HG02610 (cell line): ENCODE measurements at regions not wholly inside any gene's neighbourhood (a gene's known extent, or its start where the extent isn't known, plus 50 kb on each side); places are given as distances from the start of the nearest gene placed in this dataset.

Source experiments
- ATAC-seq: cut with Tn5 transposase; IDR thresholded peaks from one replicate; pipeline ENCODE4 v1.9.1; 2021; ENCODE audit warnings: mild to moderate bottlenecking, moderate library complexity; ENCODE audit not compliant: unreplicated experiment

DNA sequence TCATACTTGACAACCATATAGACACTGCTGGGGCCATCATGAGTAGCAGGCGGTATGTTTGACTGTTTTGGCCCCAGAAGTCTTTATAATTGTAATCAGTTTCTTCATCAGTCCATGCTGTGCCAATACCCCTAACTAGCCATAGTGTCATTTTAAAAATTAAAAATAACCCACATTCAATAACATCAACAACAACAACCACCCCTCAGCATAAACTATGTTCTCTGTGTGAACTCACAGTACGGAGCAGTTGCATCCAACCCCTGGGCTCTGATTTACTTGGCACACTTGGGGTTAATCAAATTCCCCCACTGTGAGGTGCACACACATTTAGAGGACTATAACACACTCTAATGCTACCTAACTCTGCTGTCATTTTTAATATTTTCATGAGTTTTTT, 553.7 kb downstream of the USP25 start:
- ATAC-seq = no peak

DNA sequence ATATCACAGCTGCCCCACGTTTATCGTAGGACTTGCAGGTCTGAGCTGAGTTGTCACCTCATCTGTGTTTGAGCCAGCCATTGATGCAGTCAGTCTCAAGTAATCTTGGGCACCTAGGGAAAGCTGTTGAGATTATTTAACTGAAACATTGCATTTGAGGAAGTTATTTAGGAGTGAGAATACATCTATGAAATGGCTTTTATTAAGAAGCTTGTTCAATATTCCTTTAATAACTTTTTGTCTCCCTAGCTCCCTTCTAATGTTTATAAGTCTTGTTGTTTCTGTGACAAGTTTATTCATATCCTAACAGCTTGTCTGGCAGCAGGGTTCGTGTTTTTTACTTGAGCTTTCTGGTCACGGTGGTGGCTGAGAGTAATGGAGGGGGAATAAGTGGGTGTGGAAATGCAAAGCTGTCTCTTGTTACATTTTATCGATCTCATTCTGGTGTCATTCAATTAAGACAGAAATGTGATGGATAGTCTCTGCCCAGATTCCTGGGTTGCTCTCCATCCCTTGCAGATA, 555.9 kb downstream of the USP25 start:
- ATAC-seq = no peak

DNA sequence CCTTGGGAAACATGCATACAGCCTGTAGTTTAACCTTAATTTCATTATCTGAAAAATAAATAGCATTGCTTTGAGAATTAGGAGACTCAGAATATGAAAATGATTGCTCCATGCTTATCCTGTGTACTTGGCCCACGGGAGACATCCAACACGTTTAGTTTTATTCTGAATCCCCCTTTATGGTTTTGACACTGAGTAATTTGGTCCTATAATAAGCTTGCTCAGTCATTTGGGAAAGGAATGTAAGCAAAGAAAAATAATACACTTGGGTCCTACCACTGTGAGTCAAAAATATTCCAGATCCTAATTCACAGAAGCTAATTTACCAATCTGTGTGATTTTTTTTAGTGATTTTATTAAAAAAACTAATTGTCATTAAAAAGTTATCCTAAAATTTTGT, 557.3 kb downstream of the USP25 start:
- no peak for ATAC-seq

DNA sequence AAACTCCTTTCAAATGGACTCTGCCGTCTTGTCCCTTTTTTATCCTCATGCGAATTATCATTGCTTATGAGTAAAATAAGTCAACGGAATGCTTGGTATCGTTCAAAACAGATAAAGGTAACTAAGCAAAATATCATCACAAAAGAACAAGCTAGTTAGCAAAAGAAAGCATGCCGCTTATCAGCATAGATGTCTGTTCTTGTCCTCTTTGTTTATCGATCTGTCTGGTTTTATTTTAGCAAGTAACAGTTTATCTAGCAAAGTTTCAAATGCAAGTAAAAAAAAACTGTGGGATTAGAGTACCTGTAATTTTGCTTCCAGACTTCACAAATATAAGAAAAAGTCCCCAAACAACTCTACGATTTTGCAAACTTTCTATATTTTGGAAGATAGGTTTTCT, 561.5 kb downstream of the USP25 start:
- ATAC-seq = no peak

DNA sequence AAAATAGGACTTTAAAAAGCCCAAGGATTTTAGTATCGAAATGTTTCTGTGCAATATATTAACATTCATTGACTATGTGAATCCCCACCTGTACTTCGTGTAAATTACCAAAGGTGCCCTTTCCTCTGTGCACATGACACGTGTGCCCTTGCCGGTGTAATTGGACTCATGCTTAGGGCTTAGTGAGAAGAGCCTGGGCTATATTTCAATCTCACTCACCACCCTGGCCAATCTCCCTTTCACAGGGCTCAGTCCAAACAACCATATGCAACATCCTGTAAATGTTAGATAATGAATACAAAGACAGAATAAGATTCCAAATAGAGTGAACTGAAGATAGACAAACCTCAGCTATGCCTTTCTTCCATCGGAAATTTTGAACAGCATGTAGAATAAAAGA, 564.3 kb downstream of the USP25 start:
- ATAC-seq = no peak

DNA sequence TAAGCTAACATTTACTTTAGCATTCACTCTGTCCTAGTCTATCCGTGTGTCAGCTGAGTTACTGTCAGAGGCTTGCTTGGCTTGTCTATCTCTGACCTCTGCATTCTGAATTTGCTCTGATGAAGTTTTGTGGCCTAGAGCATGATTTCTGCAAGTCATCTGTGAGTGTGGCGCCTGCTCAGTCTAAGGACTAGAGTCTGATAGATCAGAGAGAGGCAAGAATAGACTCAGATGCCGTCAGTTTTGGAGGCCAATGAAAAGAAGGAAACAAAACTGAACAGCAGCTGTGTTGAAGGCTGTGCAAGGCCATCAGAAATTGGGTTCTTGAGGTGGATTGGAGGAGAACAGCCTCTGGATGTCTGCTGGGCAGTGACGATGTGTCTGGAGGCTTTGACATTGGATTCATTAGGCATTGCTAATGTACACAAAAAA, 573.1 kb downstream of the USP25 start:
- no peak for ATAC-seq

DNA sequence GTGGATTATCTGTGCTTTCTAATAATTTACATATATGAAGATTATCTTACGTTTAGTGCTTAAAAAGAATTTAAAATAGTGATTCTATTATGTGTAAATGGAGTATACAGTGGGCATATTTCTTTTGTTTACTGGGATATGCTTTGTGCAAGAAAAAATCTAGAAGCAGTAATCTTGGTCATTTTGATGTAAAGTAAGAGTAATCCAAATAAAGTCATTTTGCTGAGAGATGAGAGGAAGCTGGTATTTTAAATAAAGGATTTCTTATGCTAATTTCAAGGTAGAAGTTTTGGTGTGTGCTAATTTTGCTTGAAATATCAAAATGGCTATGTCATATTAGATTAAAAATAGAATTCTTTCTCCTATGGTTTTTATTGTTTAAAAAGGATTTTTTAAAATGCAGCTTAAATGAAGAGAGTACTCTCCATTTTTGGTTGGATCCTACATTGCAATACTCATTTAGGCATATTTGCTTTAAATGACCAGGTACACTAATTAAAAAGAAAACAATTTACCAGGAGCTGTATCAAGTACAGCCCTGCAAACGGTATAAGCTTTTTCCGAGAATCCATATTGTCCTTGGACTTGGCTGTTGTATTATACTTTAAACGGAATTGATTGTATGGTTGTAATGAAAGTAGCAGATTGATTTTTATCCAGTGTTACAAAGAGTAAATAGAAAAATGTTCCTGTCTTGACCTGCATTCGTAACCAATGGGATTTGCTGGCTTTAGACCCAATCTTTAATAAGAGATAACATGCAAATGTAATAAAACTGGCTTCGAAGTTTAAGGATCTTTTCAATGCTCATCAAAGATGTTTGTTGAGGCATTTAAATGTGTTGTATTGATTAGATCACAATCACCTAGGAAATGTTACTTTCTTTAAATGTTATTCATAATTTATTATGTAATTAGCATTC, 574.7 kb downstream of the USP25 start:
- no peak for ATAC-seq

DNA sequence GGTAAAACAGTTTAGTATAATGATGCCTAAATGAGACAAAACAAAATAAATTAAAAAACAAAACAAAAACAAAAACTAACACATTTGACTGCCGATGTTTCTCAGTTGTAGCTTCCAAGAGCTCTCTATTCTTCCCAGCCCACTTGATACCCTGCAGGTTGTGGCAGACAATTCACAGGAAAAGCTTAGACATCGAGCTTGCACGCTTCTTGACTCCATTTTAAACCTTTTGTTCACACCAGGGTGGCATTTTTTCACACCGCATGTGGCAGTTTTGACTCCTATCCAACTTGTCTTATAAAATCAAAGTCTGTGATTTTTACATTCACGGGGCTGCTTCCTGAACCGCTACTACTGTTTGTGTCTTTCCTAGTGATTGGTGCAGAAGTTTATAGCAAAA, 575.9 kb downstream of the USP25 start:
- ATAC-seq = no peak

DNA sequence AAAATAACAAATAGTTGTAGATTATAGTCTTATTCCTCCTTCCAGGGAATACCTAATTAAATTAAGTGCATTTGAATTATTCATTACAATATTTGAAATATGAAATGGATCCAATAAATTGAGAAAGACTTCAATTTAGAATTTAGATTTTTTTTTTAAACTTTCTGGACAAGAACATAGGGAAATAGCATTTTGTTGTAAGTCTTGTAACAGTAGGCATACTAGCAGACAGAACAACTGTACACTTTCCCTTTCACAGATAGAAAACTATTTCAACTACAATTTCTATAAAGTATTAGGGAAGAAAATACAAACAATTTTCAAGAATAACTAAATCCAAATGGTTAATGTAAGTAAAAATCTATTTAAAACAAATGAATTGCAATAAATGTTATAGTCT, 577.5 kb downstream of the USP25 start:
- no peak for ATAC-seq

DNA sequence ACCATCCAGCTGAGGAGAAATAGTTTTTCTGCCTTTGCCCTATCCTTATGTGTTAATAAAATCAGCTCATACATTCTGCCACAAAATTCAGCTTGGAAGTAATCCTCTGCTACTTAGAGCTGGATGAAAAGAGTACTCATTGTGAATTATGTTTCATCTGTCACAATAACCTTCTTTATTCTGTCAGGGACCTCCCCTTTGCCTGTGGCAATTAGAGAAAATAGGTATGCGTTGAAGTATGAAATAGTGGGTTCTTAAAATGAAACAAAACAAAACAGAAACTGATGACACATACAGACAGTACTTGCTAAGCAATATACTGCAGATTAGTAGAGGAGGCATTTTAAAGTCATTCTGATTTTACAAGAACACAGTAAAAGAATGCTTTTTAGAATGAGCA, 578.5 kb downstream of the USP25 start:
- ATAC-seq = peak; percentile 98

DNA sequence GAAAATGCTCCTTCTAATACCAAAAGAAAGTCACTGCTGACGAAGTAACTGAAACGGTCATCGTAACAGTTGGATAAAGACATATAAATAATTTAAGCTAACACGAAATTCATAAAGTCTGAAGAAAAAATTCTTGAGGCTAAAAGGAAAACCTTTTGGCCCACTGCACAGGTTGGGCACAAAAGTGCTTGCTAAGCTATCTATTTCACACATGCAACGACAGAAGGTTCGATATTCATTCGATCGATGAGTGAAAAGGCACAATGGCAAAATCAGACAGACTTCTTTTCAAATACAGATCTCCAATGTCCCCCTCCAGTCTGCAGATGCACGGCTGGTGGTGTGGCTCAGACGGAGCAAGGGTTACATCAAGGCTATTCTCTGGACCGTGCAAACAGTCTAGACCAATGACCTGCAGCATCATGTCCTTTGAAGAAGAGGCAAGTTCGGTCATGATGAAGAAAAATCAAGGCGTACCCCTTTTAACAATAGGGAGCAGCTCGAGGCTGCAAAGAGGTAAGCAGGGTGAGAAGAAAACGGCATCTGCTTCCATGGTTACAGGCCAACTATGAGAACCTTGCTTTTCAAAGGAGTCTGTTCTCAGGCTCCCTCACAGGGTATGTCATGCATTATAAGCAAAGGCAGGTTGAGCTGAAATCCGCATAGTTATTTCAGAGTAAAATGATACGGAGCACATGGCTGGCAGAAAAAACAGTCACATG, 579.6 kb downstream of the USP25 start:
- no peak for ATAC-seq

DNA sequence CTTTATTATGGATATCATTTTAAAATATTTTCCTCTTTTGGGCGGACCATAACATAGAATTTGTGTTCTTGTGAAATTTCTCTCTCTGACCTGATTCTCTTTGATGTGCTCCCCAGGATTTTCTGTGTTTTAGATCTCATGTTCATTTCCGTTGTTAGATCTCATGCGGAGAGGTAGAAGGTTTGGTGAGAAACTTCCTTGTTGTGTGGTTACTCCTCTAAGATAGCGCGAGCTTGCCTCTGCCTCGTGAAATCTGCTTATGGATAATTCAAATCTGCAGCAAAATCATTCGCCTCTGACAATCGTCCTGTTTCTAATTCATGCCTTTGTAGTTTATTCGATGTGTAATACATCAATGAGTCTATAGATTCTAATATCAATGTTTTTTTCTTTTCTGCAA, 580.4 kb downstream of the USP25 start:
- no peak for ATAC-seq

DNA sequence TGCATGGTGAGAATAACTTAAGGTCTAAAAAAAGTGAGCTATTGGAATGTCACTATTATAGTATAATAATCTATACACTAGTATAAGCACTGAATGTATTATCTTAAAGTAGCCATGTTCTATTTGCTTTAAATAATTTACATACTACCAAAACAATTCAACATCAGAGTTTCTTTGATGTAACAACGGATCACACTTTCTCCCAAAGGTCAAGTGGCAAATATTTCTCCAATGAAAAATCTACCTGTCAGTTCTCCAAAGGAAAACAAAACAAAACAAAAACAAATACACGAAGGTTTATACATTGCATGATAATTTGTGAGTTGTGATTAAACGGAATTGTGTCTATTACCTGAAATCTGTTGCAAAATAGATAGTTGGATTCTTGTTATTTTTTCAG, 581.4 kb downstream of the USP25 start:
- ATAC-seq = no peak

DNA sequence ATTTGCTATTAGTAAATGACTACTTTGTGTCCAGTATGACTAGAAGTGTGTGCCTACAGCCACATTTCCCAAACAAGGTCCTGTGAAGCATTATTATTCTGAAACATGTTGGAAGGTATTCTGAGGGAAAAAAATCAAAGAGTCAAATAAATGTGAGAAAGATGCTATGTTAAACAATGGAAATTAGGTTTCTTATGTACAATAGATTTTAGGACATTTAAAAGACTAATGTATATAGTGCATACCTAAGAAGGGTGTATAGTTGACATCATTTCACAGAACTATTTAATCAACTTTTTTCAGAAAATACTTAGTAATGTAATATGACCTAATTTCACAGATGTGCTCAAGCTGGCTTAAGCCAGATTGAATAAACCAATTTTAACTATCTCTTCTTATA, 582.5 kb downstream of the USP25 start:
- no peak for ATAC-seq

DNA sequence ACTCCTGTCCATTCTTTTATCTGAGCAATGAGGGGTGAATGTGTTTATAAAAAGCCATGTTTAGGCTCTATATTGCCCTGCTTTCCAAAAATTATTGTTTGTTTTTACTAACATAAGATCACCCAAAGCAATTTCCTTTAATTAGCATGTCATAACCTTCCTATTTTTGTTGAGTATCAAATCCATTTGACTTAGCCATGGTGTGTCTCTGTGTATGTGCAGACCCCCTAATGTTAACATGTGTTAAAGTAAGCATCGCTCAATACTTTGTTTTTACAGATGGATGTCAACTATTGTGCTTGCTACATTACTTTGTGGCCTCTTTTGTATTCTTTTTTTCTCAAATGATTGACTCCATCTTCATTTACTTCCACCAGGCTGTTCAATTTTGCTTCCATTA, 585.4 kb downstream of the USP25 start:
- ATAC-seq = no peak

DNA sequence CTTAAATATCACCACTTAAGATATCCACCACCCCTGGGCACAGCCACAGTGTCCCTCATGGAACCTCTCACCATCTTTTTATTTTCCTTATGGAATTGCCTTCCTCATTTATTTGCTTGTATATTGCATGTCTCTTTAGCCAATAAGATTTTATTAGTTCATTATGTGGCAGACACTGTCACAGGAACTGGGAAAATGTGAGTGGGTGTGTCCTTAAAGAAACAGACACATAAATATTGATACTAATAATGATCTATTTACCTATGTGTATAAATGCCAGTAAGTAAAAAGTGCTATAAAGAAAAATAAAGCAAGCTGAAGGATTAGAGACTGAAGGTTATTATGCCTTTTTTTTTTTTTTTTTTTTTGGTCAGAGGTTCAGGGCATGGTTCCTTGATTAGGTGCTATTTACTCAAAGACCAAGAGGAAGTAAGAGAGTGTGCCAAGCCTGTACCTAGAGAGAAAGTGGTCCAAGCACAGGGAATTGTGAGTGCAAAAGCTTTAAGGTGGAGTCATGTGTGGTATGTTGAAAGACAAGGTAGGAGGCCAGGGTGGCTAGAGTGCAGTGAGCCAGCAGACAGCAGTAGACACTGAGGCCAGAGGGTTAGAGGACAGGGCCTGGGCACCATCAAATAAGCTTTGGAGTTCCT, 589.0 kb downstream of the USP25 start:
- ATAC-seq = no peak

DNA sequence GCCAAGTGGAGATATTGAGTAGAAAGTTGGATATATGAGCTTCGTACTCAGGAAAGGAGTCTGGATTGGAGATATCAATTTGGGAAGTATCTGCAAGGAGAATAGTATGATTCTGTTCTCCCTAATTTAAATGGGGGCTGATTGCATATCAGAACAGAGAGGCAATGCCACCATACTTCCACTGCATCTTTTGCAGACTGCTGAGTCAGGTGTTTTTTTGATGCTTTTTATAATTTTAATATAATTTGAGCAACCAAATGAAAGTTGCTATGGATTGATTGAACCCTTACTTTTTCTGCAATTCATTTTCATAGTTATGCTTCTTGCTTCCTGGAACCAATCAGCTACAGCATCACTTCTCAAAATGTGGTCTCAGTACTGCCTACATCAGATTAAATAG, 590.3 kb downstream of the USP25 start:
- ATAC-seq = no peak

DNA sequence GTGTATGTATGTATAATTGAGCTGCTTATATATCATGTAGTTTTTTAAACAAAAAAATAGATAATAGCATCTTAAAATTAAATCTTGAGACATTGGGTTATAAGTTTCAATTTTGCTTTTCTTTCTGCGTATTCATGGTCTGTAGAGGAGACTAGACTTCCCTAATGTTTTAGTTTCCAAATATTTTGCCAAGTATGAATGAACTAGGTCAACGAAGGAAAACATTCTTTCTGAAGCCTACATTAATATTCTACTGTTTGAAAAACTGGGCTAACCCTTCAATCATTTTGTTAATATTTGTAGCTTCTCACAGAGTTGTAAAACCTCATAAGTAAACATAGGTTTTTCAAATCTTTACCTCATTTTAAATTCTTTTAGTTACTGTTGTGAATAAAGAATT, 592.7 kb downstream of the USP25 start:
- ATAC-seq = no peak

DNA sequence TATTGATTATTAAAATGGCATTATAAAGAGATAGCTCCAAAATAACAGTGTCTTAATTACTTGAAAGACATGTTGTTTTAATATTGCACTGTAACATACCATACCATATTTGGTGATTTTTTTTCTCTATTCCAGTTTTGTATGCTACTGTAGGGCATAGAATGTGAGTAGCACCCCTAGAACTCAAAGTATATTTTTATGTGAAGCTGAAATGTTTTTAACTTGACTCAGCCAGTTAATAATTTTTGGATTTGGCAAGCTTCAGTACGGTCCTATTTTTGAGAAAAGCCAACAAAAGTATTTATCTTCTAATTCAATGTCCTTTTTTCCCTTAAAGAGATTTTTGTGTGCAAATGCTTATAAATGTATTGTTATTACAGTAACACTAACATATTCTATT, 593.8 kb downstream of the USP25 start:
- no peak for ATAC-seq

DNA sequence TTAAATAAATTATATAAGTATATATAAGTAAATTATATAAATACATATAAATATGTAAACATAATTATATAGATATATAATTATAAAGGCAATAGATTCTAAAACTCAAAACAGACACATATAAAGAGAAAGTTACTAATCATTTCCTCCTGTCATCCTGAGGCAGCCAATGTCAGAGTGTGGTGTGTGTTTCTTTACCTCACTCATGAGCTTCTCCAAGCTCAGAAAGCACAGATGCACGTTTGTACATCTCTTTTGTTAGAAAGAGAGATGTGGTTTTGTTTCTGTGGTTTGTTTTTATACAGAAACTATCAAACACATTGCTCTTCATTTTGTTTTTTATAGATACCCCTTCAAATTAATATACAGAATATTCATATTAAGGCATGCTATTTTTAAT, 594.8 kb downstream of the USP25 start:
- no peak for ATAC-seq

DNA sequence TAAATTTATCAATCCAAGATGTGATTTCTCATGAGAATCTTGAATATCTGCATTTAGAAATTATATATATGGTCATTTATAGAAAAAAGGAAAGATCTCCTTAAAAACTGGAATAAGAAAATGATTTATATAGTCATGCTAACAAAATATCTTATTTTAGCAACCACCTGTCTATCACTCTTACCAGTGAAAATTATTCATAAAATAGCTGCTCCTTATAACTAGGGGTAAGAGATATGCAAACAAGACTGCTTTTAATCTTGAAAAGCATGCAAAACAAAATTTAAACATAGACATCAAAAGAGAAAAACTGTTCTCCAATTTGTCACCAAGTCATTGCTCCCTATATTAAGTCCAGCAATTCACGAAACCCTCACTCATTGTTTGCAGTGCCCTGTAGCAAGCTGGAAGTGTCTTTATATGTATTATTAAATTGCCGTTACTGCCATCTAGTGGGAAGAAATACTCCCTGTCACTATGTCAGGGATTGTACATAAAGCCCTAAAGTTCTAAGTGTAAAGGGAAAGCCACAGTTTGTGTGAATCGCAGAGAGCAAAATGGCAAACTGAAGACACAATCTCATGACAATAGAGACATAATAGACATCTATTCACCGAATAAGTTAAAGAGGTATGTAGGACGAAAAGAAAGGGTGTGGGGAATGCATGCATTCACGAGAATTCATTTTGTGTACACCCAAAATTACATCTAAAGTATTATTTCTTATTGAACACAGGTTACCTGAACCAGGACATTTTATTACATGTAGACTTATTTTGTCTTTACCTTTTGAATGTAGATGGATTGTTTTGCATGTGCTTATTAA, 600.5 kb downstream of the USP25 start:
- peak; percentile 87 for ATAC-seq
